GM21360 (cell line): ENCODE measurements at regions not wholly inside any gene's neighbourhood (a gene's known extent, or its start where the extent isn't known, plus 50 kb on each side); places are given as distances from the start of the nearest gene placed in this dataset.
"Not testable (repeated sequence)": the region's sequence is repeated elsewhere in the genome, so short reads cannot be mapped to it uniquely, and the experiment has no call there.

Experiments
- ATAC-seq: cut with Tn5 transposase; IDR thresholded peaks from one replicate; pipeline ENCODE4 v1.9.1; 2021; ENCODE audit warnings: mild to moderate bottlenecking, moderate library complexity; ENCODE audit not compliant: unreplicated experiment

GRCh38 chrX:85543866-85544265 lies 164.4 kb upstream of the POF1B start:
- no peak for ATAC-seq

GRCh38 chrX:85529141-85529540 lies 149.7 kb upstream of the POF1B start:
- ATAC-seq = not testable (repeated sequence)

- no peak for ATAC-seq
These were observed 138.7 kb upstream of the POF1B start for GRCh38 chrX:85517994-85518718.

- ATAC-seq = no peak
These were observed 136.7 kb upstream of the POF1B start for GRCh38 chrX:85516131-85516530.

- ATAC-seq = no peak
These were observed 127.4 kb upstream of the POF1B start for GRCh38 chrX:85506871-85507270.

GRCh38 chrX:85505801-85506200 lies 126.3 kb upstream of the POF1B start:
- no peak for ATAC-seq

- no peak for ATAC-seq
These were observed 124.9 kb upstream of the POF1B start for GRCh38 chrX:85504381-85504780.

- no peak for ATAC-seq
These were observed 124.0 kb upstream of the POF1B start for GRCh38 chrX:85503258-85504158.

- no peak for ATAC-seq
These were observed 121.9 kb upstream of the POF1B start for GRCh38 chrX:85501349-85501748.

- ATAC-seq = no peak
These were observed 119.9 kb upstream of the POF1B start for GRCh38 chrX:85499400-85499799.

GRCh38 chrX:85493821-85494220 lies 114.4 kb upstream of the POF1B start:
- no peak for ATAC-seq

- ATAC-seq = no peak
These were observed 74.8 kb upstream of the POF1B start for GRCh38 chrX:85454295-85454694.

GRCh38 chrX:85444613-85445012 lies 65.1 kb upstream of the POF1B start:
- no peak for ATAC-seq
